GM12874 (cell line): ENCODE measurements at regions not wholly inside any gene's neighbourhood (a gene's known extent, or its start where the extent isn't known, plus 50 kb on each side); places are given as distances from the start of the nearest gene placed in this dataset.

Experiments
- TF ChIP-seq, protein P1 (sequence below): IDR thresholded peaks from 2 replicates; pipeline ENCODE4 v1.5.1; 2011; ENCODE audit warnings: low read depth, mild to moderate bottlenecking, control low read depth, low read length, moderate library complexity; ENCODE audit not compliant: insufficient read depth

DNA sequence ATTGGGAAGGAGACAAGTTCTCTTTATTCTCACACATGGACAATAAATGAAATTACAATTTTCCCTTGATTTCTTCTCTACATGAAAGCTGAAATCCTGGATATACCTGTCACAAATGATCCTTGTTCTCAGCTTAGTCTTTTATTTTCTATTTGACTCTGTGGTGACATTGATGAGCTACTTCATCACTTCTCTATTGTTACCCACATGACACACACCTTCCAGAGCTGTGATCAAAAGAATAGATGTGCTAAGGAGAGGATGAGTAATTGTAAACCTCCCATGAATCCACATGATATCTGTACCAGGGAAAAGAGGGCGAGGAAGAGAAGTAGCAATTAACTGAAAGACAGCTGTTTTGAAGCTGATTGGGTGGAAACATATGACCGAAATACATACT lies 102.0 kb downstream of the CAVIN4 start:
- TF ChIP-seq, protein P1, sequence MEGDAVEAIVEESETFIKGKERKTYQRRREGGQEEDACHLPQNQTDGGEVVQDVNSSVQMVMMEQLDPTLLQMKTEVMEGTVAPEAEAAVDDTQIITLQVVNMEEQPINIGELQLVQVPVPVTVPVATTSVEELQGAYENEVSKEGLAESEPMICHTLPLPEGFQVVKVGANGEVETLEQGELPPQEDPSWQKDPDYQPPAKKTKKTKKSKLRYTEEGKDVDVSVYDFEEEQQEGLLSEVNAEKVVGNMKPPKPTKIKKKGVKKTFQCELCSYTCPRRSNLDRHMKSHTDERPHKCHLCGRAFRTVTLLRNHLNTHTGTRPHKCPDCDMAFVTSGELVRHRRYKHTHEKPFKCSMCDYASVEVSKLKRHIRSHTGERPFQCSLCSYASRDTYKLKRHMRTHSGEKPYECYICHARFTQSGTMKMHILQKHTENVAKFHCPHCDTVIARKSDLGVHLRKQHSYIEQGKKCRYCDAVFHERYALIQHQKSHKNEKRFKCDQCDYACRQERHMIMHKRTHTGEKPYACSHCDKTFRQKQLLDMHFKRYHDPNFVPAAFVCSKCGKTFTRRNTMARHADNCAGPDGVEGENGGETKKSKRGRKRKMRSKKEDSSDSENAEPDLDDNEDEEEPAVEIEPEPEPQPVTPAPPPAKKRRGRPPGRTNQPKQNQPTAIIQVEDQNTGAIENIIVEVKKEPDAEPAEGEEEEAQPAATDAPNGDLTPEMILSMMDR, result no peak

DNA sequence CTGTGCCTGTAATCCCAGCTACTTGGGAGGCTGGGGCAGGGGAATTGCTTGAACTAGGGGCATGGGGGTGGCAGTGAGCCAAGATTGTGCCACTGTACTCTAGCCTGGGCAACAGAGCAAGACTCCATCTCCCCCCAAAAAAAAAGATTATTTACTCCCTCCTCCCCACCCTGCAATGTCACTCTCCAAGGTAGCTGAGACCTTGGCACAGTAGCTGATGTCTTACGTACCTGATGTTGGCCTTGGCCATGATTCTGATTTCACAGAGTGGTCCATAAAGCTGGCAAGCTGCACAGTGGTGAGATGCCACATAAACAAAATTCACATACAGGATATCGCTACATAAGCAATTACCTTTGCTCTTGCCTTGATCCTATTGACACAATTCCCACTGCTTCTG lies 108.5 kb downstream of the CAVIN4 start:
- TF ChIP-seq, protein P1, result no peak

DNA sequence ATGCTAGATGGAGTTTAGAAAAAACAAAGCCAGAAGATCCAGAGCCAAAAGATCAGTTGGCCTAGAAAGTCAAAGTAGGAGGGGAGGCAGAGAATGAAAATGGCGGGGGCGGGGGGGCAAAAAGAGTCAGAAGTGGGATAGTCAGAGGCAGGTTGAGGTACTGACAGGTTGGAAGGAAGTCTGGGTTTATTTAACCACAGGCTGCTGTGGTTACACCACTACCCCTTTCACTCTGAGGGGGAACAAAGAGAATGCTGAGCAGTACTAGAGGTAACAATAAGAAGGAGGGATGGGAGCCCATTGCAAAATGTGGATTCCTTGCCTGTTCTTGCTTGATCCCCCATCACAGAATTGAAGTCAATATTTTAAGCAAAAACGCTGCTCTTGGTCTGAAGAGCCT lies 111.8 kb downstream of the CAVIN4 start:
- TF ChIP-seq, protein P1, result no peak

DNA sequence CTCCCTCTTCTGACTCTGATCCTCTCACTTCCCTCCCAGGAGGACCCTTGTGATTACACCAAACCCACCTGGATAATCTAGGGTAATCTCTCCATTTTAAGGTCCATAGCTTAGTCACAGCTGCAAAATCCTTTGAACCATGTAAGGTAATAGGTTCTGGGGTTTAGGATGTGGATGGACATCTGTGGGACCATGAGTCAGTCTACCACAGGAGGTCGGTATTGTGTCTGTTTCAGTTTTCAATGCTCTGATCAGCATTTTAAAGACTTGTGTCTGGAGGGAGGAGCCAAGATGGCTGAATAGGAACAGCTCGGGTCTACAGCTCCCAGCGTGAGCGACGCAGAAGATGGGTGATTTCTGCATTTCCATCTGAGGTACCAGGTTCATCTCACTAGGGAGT lies 112.6 kb downstream of the CAVIN4 start:
- TF ChIP-seq, protein P1, result no peak

DNA sequence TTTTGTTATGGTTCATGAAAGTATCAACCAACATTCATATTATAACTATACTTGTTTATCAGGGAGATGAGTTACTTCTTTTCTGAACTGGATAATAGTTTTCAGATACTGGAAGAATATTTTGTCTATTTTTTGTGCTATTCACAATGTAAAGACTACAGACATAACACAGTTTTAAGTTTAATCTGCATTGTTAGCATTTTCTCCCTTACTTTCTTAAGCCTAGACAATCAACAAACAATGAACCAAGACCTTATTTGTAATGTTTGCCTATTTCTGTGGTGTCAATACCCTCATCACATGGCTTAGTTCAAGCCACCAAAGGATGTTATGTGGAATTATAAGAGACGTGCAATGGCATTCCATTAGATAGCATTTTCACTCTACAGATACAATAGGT lies 119.5 kb downstream of the CAVIN4 start:
- TF ChIP-seq, protein P1, result no peak

DNA sequence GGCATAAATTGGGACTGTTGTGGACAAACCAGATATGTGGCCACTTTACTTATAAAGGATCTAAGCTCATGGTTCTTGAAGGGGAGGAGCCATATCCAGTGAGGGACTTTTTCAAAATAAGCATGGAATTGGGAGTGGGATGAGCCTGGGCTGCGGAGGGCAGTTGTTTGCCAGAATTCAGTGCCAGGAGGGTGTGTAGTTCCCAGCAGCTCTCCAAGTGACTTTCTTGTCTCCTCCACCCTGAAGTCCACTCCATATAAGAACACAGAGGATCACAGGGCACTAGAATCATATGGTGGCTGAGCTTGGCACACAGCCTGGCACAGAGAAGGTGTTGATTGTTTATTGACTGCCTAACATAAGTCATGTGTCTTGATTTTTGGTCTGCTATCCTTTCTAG lies 121.1 kb downstream of the CAVIN4 start:
- TF ChIP-seq, protein P1, result no peak

DNA sequence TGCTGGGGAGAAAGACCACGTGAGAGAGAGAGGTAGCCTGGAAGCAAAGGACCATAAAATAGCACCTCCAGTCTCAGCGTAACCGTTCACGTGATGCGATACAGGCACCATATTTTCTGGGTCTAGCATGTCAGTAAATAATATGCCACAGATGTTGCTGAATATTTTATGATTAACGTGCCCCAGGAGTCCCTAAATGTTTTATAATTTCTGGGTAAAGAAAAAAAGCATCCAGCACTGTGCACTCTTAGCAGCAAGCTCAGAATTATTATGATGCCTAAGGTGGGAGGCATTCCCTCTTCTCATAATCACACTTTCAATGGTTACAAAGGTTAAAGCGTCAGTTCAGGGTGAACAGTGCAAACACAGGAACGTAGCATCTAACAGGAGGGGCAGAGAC lies 121.8 kb downstream of the CAVIN4 start:
- TF ChIP-seq, protein P1, result no peak

DNA sequence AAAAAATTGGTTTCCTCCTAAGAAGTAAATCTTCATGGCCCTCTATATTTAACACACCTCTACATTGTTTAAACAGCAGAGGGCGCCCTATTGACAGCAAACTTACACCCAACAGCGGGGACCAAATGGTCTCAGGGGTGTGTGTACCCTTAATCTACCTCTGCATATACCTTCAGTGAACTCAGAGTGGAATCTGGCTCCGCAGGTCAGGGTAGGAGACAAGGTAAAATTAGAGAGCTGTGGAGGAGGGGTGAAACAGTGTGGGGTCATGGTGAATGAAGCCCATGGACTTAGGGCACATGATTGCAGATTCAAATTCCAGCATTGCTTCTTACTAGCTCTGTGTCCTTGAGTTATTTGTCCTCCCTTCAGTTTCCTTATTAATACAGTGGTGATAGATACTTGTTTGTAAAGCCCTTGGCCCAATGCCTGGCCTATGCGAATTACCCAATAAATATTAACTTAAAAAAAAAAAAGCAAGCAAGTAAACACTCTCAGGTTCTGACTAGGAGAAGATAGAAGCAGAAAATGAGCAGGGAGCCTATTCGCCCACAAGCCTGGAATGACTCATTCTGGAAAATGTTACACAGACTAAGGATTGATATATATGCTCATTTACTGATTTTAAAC lies 122.9 kb downstream of the CAVIN4 start:
- TF ChIP-seq, protein P1, result peak; percentile 49
